Nephron progenitor cell (in vitro differentiated cells): ENCODE measurements at regions not wholly inside any gene's neighbourhood (a gene's known extent, or its start where the extent isn't known, plus 50 kb on each side); places are given as distances from the start of the nearest gene placed in this dataset.

Experiments used
- DNase-seq: peaks from one replicate; pipeline ENCODE4 v3.0.0; 2021
- H3K27ac Mint-ChIP-seq: 2 replicates; pipeline ENCODE4 v1.8.0; 2021; ENCODE audit warnings: mild to moderate bottlenecking, moderate library complexity, mixed read lengths
- H3K27me3 Mint-ChIP-seq: 2 replicates; pipeline ENCODE4 v1.8.0; 2021; ENCODE audit warnings: mild to moderate bottlenecking, low read depth, mixed read lengths; ENCODE audit not compliant: poor library complexity
- H3K36me3 Mint-ChIP-seq: 2 replicates; pipeline ENCODE4 v1.8.0; 2021; ENCODE audit warnings: low read depth, mixed read lengths
- H3K4me1 Mint-ChIP-seq: 2 replicates; pipeline ENCODE4 v1.8.0; 2021; ENCODE audit warnings: mixed read lengths
- H3K4me3 Mint-ChIP-seq: 2 replicates; pipeline ENCODE4 v1.8.0; 2021; ENCODE audit warnings: mild to moderate bottlenecking, moderate library complexity, mixed read lengths
- H3K9me3 Mint-ChIP-seq: 2 replicates; pipeline ENCODE4 v1.8.0; 2021; ENCODE audit warnings: mild to moderate bottlenecking, moderate library complexity, mixed read lengths
- TF ChIP-seq, protein P1 (sequence below): fragments of 200-600 bp; sonication (generic); IDR thresholded peaks from 2 replicates; pipeline ENCODE4 v1.5.0; 2021; ENCODE audit warnings: antibody characterized with exemption

DNA sequence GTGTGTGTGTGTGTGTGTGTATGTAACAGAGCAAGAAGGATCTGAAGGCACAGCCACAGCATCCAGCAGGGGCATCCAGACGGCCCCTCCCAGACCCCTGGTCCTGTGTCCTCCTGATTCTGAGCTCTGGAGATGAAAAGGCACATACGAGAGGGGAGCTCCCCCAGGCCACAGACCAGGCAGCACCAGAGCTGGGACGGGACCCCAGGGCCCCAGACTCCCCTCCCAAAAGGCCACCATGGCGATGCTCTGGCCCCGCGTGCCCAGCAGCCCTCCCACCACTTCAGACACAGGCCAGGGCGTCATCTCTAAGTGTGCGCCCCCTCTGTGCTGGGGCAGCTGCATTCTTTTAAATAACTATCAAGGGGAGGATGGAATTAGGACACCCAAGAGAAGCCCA, 245.8 kb downstream of the MATN1 start:
- TF ChIP-seq, protein P1, sequence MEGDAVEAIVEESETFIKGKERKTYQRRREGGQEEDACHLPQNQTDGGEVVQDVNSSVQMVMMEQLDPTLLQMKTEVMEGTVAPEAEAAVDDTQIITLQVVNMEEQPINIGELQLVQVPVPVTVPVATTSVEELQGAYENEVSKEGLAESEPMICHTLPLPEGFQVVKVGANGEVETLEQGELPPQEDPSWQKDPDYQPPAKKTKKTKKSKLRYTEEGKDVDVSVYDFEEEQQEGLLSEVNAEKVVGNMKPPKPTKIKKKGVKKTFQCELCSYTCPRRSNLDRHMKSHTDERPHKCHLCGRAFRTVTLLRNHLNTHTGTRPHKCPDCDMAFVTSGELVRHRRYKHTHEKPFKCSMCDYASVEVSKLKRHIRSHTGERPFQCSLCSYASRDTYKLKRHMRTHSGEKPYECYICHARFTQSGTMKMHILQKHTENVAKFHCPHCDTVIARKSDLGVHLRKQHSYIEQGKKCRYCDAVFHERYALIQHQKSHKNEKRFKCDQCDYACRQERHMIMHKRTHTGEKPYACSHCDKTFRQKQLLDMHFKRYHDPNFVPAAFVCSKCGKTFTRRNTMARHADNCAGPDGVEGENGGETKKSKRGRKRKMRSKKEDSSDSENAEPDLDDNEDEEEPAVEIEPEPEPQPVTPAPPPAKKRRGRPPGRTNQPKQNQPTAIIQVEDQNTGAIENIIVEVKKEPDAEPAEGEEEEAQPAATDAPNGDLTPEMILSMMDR, result no peak
- Mint-ChIP-seq H3K27ac (no peak overlapping the region), H3K36me3 (peaks cover 8% of the 10 kb centered on the region), H3K9me3 (peaks cover 29% of the 10 kb centered on the region), H3K4me3 (no peak overlapping the region), H3K27me3 (peaks cover 35% of the 10 kb centered on the region), H3K4me1 (peaks cover 9% of the 10 kb centered on the region)
- DNase-seq, result no peak

DNA sequence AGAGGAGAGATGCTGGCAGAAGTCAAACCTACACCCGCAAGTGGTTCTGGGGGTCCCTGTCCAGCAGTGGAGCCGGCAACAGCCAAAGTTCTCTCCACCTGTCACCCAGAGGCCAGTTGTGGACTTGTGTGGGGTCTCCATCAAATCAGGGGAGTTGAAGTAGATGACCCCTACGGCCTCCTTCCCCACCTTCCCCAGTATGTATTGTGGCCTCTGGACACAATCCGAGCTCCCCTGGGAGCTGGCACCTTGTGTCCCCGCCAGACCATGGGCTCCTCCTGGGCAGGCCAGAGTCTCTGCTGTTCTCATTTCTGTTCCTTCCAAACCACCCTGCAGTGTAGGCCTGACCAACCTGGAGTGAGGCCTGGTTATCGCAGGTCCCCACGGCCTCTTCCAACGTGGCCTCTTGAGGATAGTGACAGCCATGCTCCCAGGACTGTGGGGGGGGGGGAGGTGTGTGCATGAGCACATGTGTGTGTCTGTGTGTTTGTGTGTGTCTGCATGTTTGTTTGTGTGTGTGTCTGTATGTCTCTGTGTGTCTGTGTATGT, 246.4 kb downstream of the MATN1 start:
- Mint-ChIP-seq H3K27ac (peak overlapping the region; percentile 3), H3K4me1 (peaks cover 9% of the 10 kb centered on the region), H3K36me3 (peaks cover 8% of the 10 kb centered on the region), H3K27me3 (peaks cover 38% of the 10 kb centered on the region), H3K4me3 (no peak overlapping the region), H3K9me3 (peaks cover 23% of the 10 kb centered on the region)
- TF ChIP-seq, protein P1, result no peak
- no peak for DNase-seq

DNA sequence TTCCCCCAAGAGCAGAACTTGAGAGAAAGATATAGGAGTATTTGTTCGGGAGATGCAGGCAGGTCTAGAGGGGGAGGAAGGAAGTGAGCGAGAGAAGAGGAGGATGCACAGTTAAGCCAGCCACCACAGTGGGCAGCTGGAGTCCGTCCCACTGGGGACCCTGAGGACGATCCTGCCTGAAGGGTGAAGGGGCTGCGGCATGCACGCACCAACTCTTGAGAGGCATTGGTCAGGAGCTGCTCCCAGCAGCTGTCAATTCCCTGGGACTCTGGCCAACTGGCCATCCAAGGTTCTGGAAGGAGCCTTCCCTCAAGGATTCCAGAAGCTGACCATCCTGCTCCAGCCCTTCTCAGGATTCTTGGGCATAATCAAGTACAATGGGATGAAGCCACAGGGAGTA, 246.9 kb downstream of the MATN1 start:
- no peak overlapping the region for H3K4me3 Mint-ChIP-seq
- TF ChIP-seq, protein P1, result no peak
- H3K27ac Mint-ChIP-seq, result no peak overlapping the region
- no peak for DNase-seq
- H3K36me3 Mint-ChIP-seq, result peaks cover 8% of the 10 kb centered on the region
- H3K9me3 Mint-ChIP-seq, result peaks cover 18% of the 10 kb centered on the region
- peaks cover 37% of the 10 kb centered on the region for H3K27me3 Mint-ChIP-seq
- H3K4me1 Mint-ChIP-seq, result peaks cover 9% of the 10 kb centered on the region

DNA sequence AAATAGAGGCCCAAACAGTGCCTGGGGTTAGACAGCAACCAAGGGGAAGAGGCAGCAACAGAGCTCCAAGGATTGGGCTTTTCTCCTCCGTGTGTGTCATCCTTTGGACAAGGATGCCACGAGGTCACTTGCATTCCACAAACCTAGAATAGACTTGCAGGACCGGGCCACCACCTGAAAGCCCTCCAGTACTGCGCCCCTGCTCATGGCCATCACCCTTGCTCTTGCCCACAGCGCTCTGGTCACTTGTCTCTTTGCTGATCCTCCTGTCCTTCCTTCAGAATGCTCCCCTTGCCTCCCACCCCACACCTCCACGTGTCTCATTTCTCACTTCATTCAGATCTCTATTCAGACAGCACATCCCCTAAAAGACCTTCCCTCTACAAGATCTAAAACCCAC, 247.4 kb downstream of the MATN1 start:
- no peak overlapping the region for H3K4me3 Mint-ChIP-seq
- H3K27me3 Mint-ChIP-seq, result peaks cover 37% of the 10 kb centered on the region
- no peak overlapping the region for H3K27ac Mint-ChIP-seq

DNA sequence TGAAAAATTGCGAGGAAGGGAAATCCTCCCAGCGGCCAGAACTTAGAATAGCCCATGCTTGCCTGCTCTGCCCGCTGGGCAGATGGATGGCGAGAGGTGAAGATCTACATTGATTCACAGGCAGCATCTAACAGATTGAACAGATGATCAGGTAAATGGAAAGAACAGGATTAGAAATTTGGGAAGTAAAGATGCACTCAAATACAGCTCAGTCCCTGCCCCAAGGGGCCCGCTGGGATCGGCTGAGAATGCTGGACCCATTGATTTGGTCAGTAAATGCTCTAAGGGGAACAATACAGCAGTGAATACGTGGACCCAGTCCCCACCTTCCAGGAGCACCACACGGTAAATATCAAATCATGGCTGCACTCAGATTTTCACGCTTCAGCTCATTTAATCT, 248.2 kb downstream of the MATN1 start:
- Mint-ChIP-seq H3K4me3 (no peak overlapping the region), H3K9me3 (peaks cover 6% of the 10 kb centered on the region), H3K4me1 (peaks cover 9% of the 10 kb centered on the region), H3K27ac (no peak overlapping the region), H3K27me3 (peaks cover 40% of the 10 kb centered on the region), H3K36me3 (no peaks in the 10 kb centered on the region)
- TF ChIP-seq, protein P1, result no peak
- DNase-seq, result no peak

More for the DNA sequence above, 247.4 kb downstream of the MATN1 start:
- DNase-seq, result no peak
- TF ChIP-seq, protein P1, result no peak
- Mint-ChIP-seq H3K9me3 (peaks cover 13% of the 10 kb centered on the region), H3K36me3 (peaks cover 6% of the 10 kb centered on the region), H3K4me1 (peaks cover 9% of the 10 kb centered on the region)

DNA sequence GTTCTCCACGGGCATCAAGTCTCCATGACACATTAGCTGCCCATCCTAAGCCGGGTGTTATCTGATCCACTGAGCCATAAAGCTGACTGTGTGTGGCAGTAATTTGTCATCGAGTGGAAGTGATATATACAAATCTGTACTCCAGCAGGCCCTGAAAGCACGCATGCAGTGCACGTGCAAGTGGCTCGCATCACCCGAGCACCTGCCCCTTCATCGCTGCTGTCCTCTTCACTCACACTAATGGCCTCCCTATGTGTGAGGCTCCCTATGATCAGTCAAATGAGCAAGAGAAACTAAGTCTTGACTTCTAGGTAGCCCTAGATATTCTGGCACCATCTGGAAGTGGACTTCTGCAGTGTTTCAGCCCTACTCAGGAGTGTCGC, 248.6 kb downstream of the MATN1 start:
- no peak for DNase-seq
- TF ChIP-seq, protein P1, result no peak
- no peak overlapping the region for H3K27ac Mint-ChIP-seq
- no peak overlapping the region for H3K4me3 Mint-ChIP-seq
- H3K9me3 Mint-ChIP-seq, result peaks cover 2% of the 10 kb centered on the region
- no peaks in the 10 kb centered on the region for H3K36me3 Mint-ChIP-seq
- peaks cover 41% of the 10 kb centered on the region for H3K27me3 Mint-ChIP-seq
- H3K4me1 Mint-ChIP-seq, result peaks cover 9% of the 10 kb centered on the region
